ENCODE measurements at regions not wholly inside any gene's neighbourhood (a gene's known extent, or its start where the extent isn't known, plus 50 kb on each side); places are given as distances from the start of the nearest gene placed in this dataset.

DNA sequence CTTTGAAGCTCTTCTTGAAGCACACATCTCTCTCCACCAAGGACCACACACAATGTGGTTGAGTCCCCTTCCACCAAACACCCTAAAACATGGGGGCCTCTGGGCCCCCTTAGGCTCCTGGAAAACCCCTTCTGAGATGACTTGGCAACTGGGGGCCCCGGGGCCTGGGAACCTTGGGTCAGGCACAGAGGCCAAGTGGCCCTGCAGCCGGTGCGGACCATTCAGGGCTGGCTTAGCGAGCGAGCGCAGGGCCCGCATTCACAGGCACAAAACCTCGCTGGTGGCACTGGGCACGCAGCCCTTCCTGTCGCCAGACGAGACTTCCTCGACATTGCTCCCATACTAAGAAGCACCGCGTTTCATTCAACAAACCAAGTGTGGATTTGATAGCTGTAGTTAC is 111.2 kb upstream of the ID2 start:
- no peak overlapping the region for H3K4me3 ChIP-seq (replicated peaks; ENCODE audit: low read depth, low read length)
- H3K36me3 ChIP-seq (ENCODE audit: control insufficient read depth, insufficient read depth, low read length): no peaks in the 10 kb centered on the region
- no peak for TF ChIP-seq CTCF (IDR thresholded peaks at IDR 0.05; ENCODE audit: insufficient read depth, low read length, poor library complexity, severe bottlenecking)
- H3K27me3 ChIP-seq (replicated peaks; ENCODE audit: control insufficient read depth, insufficient read depth, low read length): no peaks in the 10 kb centered on the region
- no peak for DNase-seq (ENCODE audit: extremely low read depth, insufficient read length)

GRCh38 chr2:8571301-8571791 is 110.5 kb upstream of the ID2 start:
- no peaks in the 10 kb centered on the region for H3K36me3 ChIP-seq (ENCODE audit: control insufficient read depth, insufficient read depth, low read length)
- H3K27me3 ChIP-seq (replicated peaks; ENCODE audit: control insufficient read depth, insufficient read depth, low read length): no peaks in the 10 kb centered on the region
- H3K4me3 ChIP-seq (replicated peaks; ENCODE audit: low read depth, low read length): no peak overlapping the region
- DNase-seq (ENCODE audit: extremely low read depth, insufficient read length): no peak
- TF ChIP-seq CTCF (IDR thresholded peaks at IDR 0.05; ENCODE audit: insufficient read depth, low read length, poor library complexity, severe bottlenecking): no peak

DNA sequence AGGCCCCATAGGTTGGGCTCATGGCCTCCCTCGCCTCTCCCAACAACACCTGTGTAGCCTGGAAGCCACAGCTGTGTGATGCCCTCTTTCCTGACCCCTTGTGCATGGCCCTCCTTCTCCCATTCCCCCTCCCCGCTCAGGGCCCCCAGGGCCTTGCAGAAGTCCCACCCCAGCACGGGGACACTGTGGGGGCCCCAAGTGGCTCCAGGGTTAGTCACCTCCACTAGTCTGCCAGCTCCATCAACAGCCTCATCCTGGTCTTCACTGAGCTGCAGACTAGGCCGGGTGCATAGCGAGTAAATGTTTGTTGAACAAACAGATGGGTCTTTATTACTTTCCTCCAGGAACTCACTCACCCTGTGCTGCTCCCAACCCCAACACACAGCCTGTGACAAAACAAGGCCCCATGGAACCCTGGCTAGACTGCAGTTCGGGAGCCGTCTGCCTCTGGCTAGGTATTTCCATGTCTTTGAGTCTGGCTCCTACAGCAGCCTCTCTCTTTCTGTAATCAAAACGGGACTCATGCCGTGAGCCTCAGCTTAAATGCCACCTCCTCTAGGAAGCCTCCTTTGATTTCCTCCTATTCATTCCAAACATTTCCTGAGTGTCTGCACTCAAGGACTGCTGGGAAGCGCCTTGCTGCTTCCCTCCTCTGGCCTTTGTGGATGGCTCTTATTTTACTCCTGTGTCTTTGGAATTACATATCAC is 109.9 kb upstream of the ID2 start:
- no peak for TF ChIP-seq CTCF (IDR thresholded peaks at IDR 0.05; ENCODE audit: insufficient read depth, low read length, poor library complexity, severe bottlenecking)
- no peak overlapping the region for H3K4me3 ChIP-seq (replicated peaks; ENCODE audit: low read depth, low read length)
- DNase-seq (ENCODE audit: extremely low read depth, insufficient read length): no peak

GRCh38 chr2:8572712-8573233 is 109.1 kb upstream of the ID2 start:
- H3K4me3 ChIP-seq (replicated peaks; ENCODE audit: low read depth, low read length): no peak overlapping the region
- DNase-seq (ENCODE audit: extremely low read depth, insufficient read length): no peak

More for the DNA sequence above, 109.9 kb upstream of the ID2 start:
- H3K27me3 ChIP-seq (replicated peaks; ENCODE audit: control insufficient read depth, insufficient read depth, low read length): no peaks in the 10 kb centered on the region
- H3K36me3 ChIP-seq (ENCODE audit: control insufficient read depth, insufficient read depth, low read length): no peaks in the 10 kb centered on the region

DNA sequence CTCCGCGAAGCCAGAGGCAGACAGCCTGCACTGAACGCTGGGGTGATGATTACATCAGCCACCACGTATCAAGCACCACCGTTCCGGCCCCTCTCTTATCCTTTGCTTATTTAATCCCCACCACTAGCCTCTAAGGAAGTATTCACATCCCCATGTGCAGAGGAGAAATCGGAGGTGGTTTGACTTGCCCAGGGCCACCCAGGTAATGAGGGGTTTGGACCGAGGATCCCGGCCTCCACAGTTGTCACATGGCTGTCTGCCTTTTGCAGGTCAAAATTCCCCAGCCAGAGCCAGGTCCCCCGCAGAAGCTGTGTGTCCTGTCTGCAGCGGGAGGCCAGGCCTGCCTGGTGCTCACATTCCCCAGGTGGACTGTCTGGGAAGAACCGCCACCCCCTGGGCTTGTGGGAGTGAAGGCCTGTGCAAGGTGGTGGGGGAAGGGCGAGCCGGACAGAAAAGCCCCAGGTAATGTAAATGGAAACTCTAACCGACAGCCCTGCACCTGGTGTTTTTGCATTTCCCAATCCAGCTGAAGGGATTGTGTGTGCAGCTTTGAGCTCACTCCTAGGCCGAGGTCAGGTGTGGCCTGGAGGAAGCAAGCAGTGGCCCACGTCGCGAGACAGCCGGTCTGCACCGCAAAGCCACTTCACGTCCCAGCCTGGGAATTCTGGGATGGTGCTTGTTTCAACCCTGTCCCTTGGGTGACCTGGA is 108.5 kb upstream of the ID2 start:
- no peak for TF ChIP-seq CTCF (IDR thresholded peaks at IDR 0.05; ENCODE audit: insufficient read depth, low read length, poor library complexity, severe bottlenecking)
- no peaks in the 10 kb centered on the region for H3K36me3 ChIP-seq (ENCODE audit: control insufficient read depth, insufficient read depth, low read length)
- H3K27me3 ChIP-seq (replicated peaks; ENCODE audit: control insufficient read depth, insufficient read depth, low read length): no peaks in the 10 kb centered on the region
- DNase-seq (ENCODE audit: extremely low read depth, insufficient read length): no peak
- H3K4me3 ChIP-seq (replicated peaks; ENCODE audit: low read depth, low read length): no peak overlapping the region

More at GRCh38 chr2:8572712-8573233, 109.1 kb upstream of the ID2 start:
- no peaks in the 10 kb centered on the region for H3K36me3 ChIP-seq (ENCODE audit: control insufficient read depth, insufficient read depth, low read length)
- no peaks in the 10 kb centered on the region for H3K27me3 ChIP-seq (replicated peaks; ENCODE audit: control insufficient read depth, insufficient read depth, low read length)
- TF ChIP-seq CTCF (IDR thresholded peaks at IDR 0.05; ENCODE audit: insufficient read depth, low read length, poor library complexity, severe bottlenecking): no peak
